SK-N-SH treated with all-trans-retinoic acid at 6 μM for 48 hours (cell line): ENCODE measurements at regions not wholly inside any gene's neighbourhood (a gene's known extent, or its start where the extent isn't known, plus 50 kb on each side); places are given as distances from the start of the nearest gene placed in this dataset.

ENCODE experiments used
- ATAC-seq: fragments of 200-7000 bp; cut with Tn5 transposase; 3 replicates; pipeline ENCODE4 v1.9.1; 2020; ENCODE audit warnings: mild to moderate bottlenecking, moderate library complexity
- ARNTL ChIP-seq: fragments of 450-650 bp; formaldehyde crosslinking; IDR thresholded peaks from 2 replicates; pipeline ENCODE4 v1.5.0; 2020; ENCODE audit warnings: low read depth, mild to moderate bottlenecking, moderate library complexity, borderline replicate concordance
- CSDC2 ChIP-seq: fragments of 250-450 bp; sonication (Bioruptor Pico); IDR thresholded peaks from 2 replicates; pipeline ENCODE4 v1.5.0; 2020; ENCODE audit warnings: mild to moderate bottlenecking, moderate library complexity
- ESRRG ChIP-seq: fragments of 250-450 bp; sonication (Bioruptor Pico); IDR thresholded peaks from 2 replicates; pipeline ENCODE4 v1.6.1; 2021; ENCODE audit warnings: mild to moderate bottlenecking
- GLIS3 ChIP-seq: fragments of 250-450 bp; sonication (Bioruptor Pico); IDR thresholded peaks from 2 replicates; pipeline ENCODE4 v1.5.0; 2020; ENCODE audit warnings: mild to moderate bottlenecking, moderate library complexity
- ISL1 ChIP-seq: fragments of 250-450 bp; sonication (Bioruptor Pico); IDR thresholded peaks from 2 replicates; pipeline ENCODE4 v2.1.2; 2022; ENCODE audit warnings: mild to moderate bottlenecking, moderate library complexity
- OSR1 ChIP-seq: fragments of 250-450 bp; sonication (Bioruptor Pico); IDR thresholded peaks from 2 replicates; pipeline ENCODE4 v1.8.0; 2022; ENCODE audit warnings: moderate library complexity, mild to moderate bottlenecking, inconsistent platforms
- POU6F1 ChIP-seq: fragments of 250-450 bp; sonication (Bioruptor Pico); IDR thresholded peaks from 2 replicates; pipeline ENCODE4 v1.8.0; 2021; ENCODE audit warnings: low read depth, mild to moderate bottlenecking, moderate library complexity, borderline replicate concordance
- PPARA ChIP-seq: fragments of 250-450 bp; sonication (Bioruptor Pico); IDR thresholded peaks from 2 replicates; pipeline ENCODE4 v1.5.0; 2020; ENCODE audit warnings: mild to moderate bottlenecking, borderline replicate concordance
- RARB ChIP-seq: fragments of 250-450 bp; sonication (Bioruptor Pico); IDR thresholded peaks from 2 replicates; pipeline ENCODE4 v1.8.0; 2021; ENCODE audit warnings: mild to moderate bottlenecking, moderate library complexity
- SNAI2 ChIP-seq: fragments of 250-450 bp; sonication (Bioruptor Pico); IDR thresholded peaks from 2 replicates; pipeline ENCODE4 v1.5.0; 2020; ENCODE audit warnings: mild to moderate bottlenecking, moderate library complexity
- TCF4 ChIP-seq: fragments of 250-450 bp; sonication (Bioruptor Pico); IDR thresholded peaks from 2 replicates; pipeline ENCODE4 v1.8.0; 2021; ENCODE audit warnings: mild to moderate bottlenecking, moderate library complexity, borderline replicate concordance
- TSHZ2 ChIP-seq: fragments of 250-450 bp; sonication (Bioruptor Pico); IDR thresholded peaks from 2 replicates; pipeline ENCODE4 v1.5.0; 2020; ENCODE audit warnings: mild to moderate bottlenecking, moderate library complexity
- ZC3H10 ChIP-seq: fragments of 250-450 bp; sonication (Bioruptor Pico); IDR thresholded peaks from 2 replicates; pipeline ENCODE4 v1.5.1; 2021; ENCODE audit warnings: mild to moderate bottlenecking, moderate library complexity
- ZFP3 ChIP-seq: fragments of 250-450 bp; sonication (Bioruptor Pico); IDR thresholded peaks from 2 replicates; pipeline ENCODE4 v1.5.0; 2020; ENCODE audit warnings: mild to moderate bottlenecking, moderate library complexity
- ZFP30 ChIP-seq: fragments of 450-650 bp; formaldehyde crosslinking; IDR thresholded peaks from 2 replicates; pipeline ENCODE4 v1.5.0; 2022; ENCODE audit warnings: mild to moderate bottlenecking, moderate library complexity
- ZNF565 ChIP-seq: fragments of 450-650 bp; formaldehyde crosslinking; conservative IDR thresholded peaks from 2 replicates; pipeline ENCODE4 v1.5.0; 2020; ENCODE audit warnings: low read depth, mild to moderate bottlenecking, moderate library complexity
- ZNF70 ChIP-seq: fragments of 450-650 bp; formaldehyde crosslinking; IDR thresholded peaks from 2 replicates; pipeline ENCODE4 v1.5.0; 2020; ENCODE audit warnings: mild to moderate bottlenecking, moderate library complexity
- ZNF8 ChIP-seq: fragments of 450-650 bp; formaldehyde crosslinking; IDR thresholded peaks from 2 replicates; pipeline ENCODE4 v1.5.0; 2020; ENCODE audit warnings: mild to moderate bottlenecking, moderate library complexity
- TF ChIP-seq, protein P1 (sequence below): fragments of 250-450 bp; sonication (Bioruptor Pico); IDR thresholded peaks from 2 replicates; pipeline ENCODE4 v1.5.1; 2020; ENCODE audit warnings: low read depth, mild to moderate bottlenecking, moderate library complexity
- TF ChIP-seq, protein P2 (sequence below): fragments of 250-450 bp; sonication (Bioruptor Pico); IDR thresholded peaks from 2 replicates; pipeline ENCODE4 v1.8.0; 2020; ENCODE audit warnings: mild to moderate bottlenecking, moderate library complexity, borderline replicate concordance
- TF ChIP-seq, protein P3 (sequence below): fragments of 250-450 bp; sonication (Bioruptor Pico); IDR thresholded peaks from 2 replicates; pipeline ENCODE4 v1.5.1; 2021; ENCODE audit warnings: mild to moderate bottlenecking, moderate library complexity

GRCh38 chr11:32255841-32256240 is 165.0 kb downstream of the RCN1 start:
- TF ChIP-seq, protein P1, sequence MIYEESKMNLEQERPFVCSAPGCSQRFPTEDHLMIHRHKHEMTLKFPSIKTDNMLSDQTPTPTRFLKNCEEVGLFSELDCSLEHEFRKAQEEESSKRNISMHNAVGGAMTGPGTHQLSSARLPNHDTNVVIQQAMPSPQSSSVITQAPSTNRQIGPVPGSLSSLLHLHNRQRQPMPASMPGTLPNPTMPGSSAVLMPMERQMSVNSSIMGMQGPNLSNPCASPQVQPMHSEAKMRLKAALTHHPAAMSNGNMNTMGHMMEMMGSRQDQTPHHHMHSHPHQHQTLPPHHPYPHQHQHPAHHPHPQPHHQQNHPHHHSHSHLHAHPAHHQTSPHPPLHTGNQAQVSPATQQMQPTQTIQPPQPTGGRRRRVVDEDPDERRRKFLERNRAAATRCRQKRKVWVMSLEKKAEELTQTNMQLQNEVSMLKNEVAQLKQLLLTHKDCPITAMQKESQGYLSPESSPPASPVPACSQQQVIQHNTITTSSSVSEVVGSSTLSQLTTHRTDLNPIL (CRISPR knock-in tag): no peak
- TF ChIP-seq ISL1: no peak
- no peak for TF ChIP-seq ESRRG (CRISPR knock-in tag)
- TF ChIP-seq SNAI2 (CRISPR knock-in tag): no peak
- TF ChIP-seq ZFP3 (CRISPR knock-in tag): no peak
- no peak for TF ChIP-seq GLIS3 (CRISPR knock-in tag)
- TF ChIP-seq ARNTL: no peak
- no peak for TF ChIP-seq TSHZ2 (CRISPR knock-in tag)
- no peak for TF ChIP-seq OSR1 (CRISPR knock-in tag)
- no peak for TF ChIP-seq CSDC2
- TF ChIP-seq ZNF8: no peak
- no peak for TF ChIP-seq TCF4 (CRISPR knock-in tag)
- no peak for TF ChIP-seq ZNF70 (CRISPR knock-in tag)
- TF ChIP-seq, protein P2, sequence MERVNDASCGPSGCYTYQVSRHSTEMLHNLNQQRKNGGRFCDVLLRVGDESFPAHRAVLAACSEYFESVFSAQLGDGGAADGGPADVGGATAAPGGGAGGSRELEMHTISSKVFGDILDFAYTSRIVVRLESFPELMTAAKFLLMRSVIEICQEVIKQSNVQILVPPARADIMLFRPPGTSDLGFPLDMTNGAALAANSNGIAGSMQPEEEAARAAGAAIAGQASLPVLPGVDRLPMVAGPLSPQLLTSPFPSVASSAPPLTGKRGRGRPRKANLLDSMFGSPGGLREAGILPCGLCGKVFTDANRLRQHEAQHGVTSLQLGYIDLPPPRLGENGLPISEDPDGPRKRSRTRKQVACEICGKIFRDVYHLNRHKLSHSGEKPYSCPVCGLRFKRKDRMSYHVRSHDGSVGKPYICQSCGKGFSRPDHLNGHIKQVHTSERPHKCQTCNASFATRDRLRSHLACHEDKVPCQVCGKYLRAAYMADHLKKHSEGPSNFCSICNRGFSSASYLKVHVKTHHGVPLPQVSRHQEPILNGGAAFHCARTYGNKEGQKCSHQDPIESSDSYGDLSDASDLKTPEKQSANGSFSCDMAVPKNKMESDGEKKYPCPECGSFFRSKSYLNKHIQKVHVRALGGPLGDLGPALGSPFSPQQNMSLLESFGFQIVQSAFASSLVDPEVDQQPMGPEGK (CRISPR knock-in tag): no peak
- ATAC-seq: no peak

DNA sequence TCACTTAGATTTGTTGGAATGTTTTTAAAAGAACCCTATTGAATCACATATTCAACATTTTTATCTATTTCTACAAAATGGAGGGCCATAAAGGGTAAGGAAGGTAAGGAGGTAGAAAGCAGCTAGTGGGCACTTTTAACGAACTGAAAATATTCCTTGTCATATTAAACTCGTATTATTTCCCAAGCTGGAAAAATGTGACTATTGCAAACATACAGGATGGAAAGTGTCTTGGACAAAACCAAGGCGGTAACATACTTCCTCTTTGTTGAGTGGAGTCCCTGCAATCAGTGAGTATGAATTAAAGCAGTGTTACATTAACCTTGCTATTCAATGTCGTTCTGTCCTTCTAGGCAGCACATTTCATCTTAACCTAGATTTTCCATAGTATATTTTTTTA is 165.6 kb downstream of the RCN1 start:
- no peak for ATAC-seq
- TF ChIP-seq ZFP30 (CRISPR knock-in tag) (no peak), ZC3H10 (CRISPR knock-in tag) (no peak), ZNF565 (no peak), CSDC2 (no peak), RARB (CRISPR knock-in tag) (no peak), PPARA (no peak), POU6F1 (CRISPR knock-in tag) (no peak), ISL1 (no peak), ESRRG (CRISPR knock-in tag) (no peak)

GRCh38 chr11:32259641-32260081 is 168.8 kb downstream of the RCN1 start:
- no peak for ATAC-seq
- TF ChIP-seq OSR1 (CRISPR knock-in tag) (no peak), POU6F1 (CRISPR knock-in tag) (no peak)
- TF ChIP-seq, protein P3, sequence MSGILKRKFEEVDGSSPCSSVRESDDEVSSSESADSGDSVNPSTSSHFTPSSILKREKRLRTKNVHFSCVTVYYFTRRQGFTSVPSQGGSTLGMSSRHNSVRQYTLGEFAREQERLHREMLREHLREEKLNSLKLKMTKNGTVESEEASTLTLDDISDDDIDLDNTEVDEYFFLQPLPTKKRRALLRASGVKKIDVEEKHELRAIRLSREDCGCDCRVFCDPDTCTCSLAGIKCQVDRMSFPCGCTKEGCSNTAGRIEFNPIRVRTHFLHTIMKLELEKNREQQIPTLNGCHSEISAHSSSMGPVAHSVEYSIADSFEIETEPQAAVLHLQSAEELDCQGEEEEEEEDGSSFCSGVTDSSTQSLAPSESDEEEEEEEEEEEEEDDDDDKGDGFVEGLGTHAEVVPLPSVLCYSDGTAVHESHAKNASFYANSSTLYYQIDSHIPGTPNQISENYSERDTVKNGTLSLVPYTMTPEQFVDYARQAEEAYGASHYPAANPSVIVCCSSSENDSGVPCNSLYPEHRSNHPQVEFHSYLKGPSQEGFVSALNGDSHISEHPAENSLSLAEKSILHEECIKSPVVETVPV (CRISPR knock-in tag): no peak
- TF ChIP-seq, all 23 proteins: peak for 0
